ENCODE measurements at regions not wholly inside any gene's neighbourhood (a gene's known extent, or its start where the extent isn't known, plus 50 kb on each side); places are given as distances from the start of the nearest gene placed in this dataset.

- no peak for TF ChIP-seq POLR2A (IDR thresholded peaks at IDR 0.05; ENCODE audit: borderline replicate concordance, extremely low read depth, insufficient read depth, insufficient read length)
- TF ChIP-seq, protein P1, sequence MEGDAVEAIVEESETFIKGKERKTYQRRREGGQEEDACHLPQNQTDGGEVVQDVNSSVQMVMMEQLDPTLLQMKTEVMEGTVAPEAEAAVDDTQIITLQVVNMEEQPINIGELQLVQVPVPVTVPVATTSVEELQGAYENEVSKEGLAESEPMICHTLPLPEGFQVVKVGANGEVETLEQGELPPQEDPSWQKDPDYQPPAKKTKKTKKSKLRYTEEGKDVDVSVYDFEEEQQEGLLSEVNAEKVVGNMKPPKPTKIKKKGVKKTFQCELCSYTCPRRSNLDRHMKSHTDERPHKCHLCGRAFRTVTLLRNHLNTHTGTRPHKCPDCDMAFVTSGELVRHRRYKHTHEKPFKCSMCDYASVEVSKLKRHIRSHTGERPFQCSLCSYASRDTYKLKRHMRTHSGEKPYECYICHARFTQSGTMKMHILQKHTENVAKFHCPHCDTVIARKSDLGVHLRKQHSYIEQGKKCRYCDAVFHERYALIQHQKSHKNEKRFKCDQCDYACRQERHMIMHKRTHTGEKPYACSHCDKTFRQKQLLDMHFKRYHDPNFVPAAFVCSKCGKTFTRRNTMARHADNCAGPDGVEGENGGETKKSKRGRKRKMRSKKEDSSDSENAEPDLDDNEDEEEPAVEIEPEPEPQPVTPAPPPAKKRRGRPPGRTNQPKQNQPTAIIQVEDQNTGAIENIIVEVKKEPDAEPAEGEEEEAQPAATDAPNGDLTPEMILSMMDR (IDR thresholded peaks at IDR 0.05 in 2 of 3, conservative IDR thresholded peaks at IDR 0.05 in 1 of 3; ENCODE audit: borderline replicate concordance in 1 of 3, insufficient read depth in 1 of 3, low read depth in 2 of 3, low read length in 2 of 3): no peak
- TF ChIP-seq, protein P2, sequence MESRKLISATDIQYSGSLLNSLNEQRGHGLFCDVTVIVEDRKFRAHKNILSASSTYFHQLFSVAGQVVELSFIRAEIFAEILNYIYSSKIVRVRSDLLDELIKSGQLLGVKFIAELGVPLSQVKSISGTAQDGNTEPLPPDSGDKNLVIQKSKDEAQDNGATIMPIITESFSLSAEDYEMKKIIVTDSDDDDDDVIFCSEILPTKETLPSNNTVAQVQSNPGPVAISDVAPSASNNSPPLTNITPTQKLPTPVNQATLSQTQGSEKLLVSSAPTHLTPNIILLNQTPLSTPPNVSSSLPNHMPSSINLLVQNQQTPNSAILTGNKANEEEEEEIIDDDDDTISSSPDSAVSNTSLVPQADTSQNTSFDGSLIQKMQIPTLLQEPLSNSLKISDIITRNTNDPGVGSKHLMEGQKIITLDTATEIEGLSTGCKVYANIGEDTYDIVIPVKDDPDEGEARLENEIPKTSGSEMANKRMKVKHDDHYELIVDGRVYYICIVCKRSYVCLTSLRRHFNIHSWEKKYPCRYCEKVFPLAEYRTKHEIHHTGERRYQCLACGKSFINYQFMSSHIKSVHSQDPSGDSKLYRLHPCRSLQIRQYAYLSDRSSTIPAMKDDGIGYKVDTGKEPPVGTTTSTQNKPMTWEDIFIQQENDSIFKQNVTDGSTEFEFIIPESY (IDR thresholded peaks at IDR 0.05; ENCODE audit: extremely low read depth, insufficient replicate concordance, low read length): no peak
- TF ChIP-seq, protein P3, sequence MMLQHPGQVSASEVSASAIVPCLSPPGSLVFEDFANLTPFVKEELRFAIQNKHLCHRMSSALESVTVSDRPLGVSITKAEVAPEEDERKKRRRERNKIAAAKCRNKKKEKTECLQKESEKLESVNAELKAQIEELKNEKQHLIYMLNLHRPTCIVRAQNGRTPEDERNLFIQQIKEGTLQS (IDR thresholded peaks at IDR 0.05): no peak
Measured at GRCh38 chr4:158322109-158322508, 111.8 kb downstream of the TMEM144 start.
